ENCODE measurements at regions not wholly inside any gene's neighbourhood (a gene's known extent, or its start where the extent isn't known, plus 50 kb on each side); places are given as distances from the start of the nearest gene placed in this dataset.
"Not testable (repeated sequence)": the region's sequence is repeated elsewhere in the genome, so short reads cannot be mapped to it uniquely, and the experiment has no call there.

GRCh38 chrX:113373421-113373820, 532.8 kb upstream of the AMOT start:
- not testable (repeated sequence) for TF ChIP-seq ZFP69B (tag by site-specific recombination; IDR thresholded peaks at IDR 0.05); ZNF175 (tag by site-specific recombination; IDR thresholded peaks at IDR 0.05); ZNF704 (tag by site-specific recombination; IDR thresholded peaks at IDR 0.05); ZNF341 (tag by site-specific recombination; IDR thresholded peaks at IDR 0.05; ENCODE audit: low read depth)
- TF ChIP-seq, protein P1, sequence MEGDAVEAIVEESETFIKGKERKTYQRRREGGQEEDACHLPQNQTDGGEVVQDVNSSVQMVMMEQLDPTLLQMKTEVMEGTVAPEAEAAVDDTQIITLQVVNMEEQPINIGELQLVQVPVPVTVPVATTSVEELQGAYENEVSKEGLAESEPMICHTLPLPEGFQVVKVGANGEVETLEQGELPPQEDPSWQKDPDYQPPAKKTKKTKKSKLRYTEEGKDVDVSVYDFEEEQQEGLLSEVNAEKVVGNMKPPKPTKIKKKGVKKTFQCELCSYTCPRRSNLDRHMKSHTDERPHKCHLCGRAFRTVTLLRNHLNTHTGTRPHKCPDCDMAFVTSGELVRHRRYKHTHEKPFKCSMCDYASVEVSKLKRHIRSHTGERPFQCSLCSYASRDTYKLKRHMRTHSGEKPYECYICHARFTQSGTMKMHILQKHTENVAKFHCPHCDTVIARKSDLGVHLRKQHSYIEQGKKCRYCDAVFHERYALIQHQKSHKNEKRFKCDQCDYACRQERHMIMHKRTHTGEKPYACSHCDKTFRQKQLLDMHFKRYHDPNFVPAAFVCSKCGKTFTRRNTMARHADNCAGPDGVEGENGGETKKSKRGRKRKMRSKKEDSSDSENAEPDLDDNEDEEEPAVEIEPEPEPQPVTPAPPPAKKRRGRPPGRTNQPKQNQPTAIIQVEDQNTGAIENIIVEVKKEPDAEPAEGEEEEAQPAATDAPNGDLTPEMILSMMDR (tag by site-specific recombination; IDR thresholded peaks at IDR 0.05), result not testable (repeated sequence)

All from HEK293 (cell line).